H1 (cell line): ENCODE measurements at regions not wholly inside any gene's neighbourhood (a gene's known extent, or its start where the extent isn't known, plus 50 kb on each side); places are given as distances from the start of the nearest gene placed in this dataset.

Source experiments
- CTCF ChIA-PET: fragments of 300-600 bp; sonication (Branson Sonifier 250); formaldehyde crosslinking; loops from one replicate; lab custom pipeline; 2021; ENCODE audit not compliant: partially characterized antibody; lab: Charles Lee
- POLR2A ChIA-PET: fragments of 300-600 bp; sonication (Branson Sonifier 250); formaldehyde crosslinking; loops from one replicate; lab custom pipeline; 2021; ENCODE audit warnings: inconsistent platforms; ENCODE audit not compliant: partially characterized antibody; lab: Charles Lee
- DNase-seq, 2 experiments: peaks; one replicate each; pipeline versions ENCODE4 v3.0.0 to v3.0.0-alpha.2; 2010 to 2022; ENCODE audit warnings: low spot score in 2 of 2, low read depth in 1 of 2, mixed read lengths in 1 of 2
- FAIRE-seq: peaks from 2 replicates; lab custom pipeline; 2011; peaks lifted over from hg19 to GRCh38; lab: Jason Lieb, UNC
- H2AFZ ChIP-seq: 2 replicates; pipeline ENCODE4 v1.8.1; 2012; ENCODE audit warnings: low read length, inconsistent platforms
- H2AK5ac ChIP-seq: 2 replicates; pipeline ENCODE4 v1.6.1; 2013; ENCODE audit warnings: low read depth, low read length
- H2BK120ac ChIP-seq: replicated peaks from 2 replicates; pipeline ENCODE3; 2013; ENCODE audit warnings: low read depth, low read length, inconsistent platforms
- H2BK12ac ChIP-seq: 2 replicates; pipeline ENCODE4 v1.6.1; 2013; ENCODE audit warnings: low read depth, low read length
- H2BK15ac ChIP-seq: 2 replicates; pipeline ENCODE4 v1.6.1; 2013; ENCODE audit warnings: low read length
- H2BK20ac ChIP-seq: 2 replicates; pipeline ENCODE4 v1.6.1; 2013; ENCODE audit warnings: low read length
- H2BK5ac ChIP-seq: 2 replicates; pipeline ENCODE4 v1.6.1; 2013; ENCODE audit warnings: low read depth, low read length
- H3K14ac ChIP-seq: 2 replicates; pipeline ENCODE4 v1.6.1; 2013; ENCODE audit warnings: inconsistent platforms; ENCODE audit not compliant: insufficient read length
- H3K18ac ChIP-seq: 2 replicates; pipeline ENCODE4 v1.6.1; 2013; ENCODE audit warnings: low read length; ENCODE audit errors: extremely low read depth
- H3K23ac ChIP-seq: 2 replicates; pipeline ENCODE4 v1.6.1; 2013; ENCODE audit warnings: inconsistent platforms; ENCODE audit not compliant: insufficient read length
- H3K23me2 ChIP-seq: 2 replicates; pipeline ENCODE4 v1.6.1; 2013; ENCODE audit warnings: low read depth, low read length
- H3K27ac ChIP-seq: 2 replicates; pipeline ENCODE4 v1.6.1; 2011; ENCODE audit warnings: low read depth, low read length, inconsistent platforms
- H3K27me3 ChIP-seq, 4 experiments: replicated peaks in 1 of 4; 1 replicate in 1 of 4; 2 replicates in 3 of 4; pipeline versions ENCODE4 v1.6.1 to v1.8.1; 2011 to 2013; ENCODE audit warnings: low read length in 3 of 4, mild to moderate bottlenecking in 3 of 4, inconsistent platforms in 2 of 4, mixed read lengths in 2 of 4, moderate library complexity in 1 of 4; ENCODE audit not compliant: control insufficient read depth in 3 of 4, insufficient read depth in 3 of 4; ENCODE audit errors: extremely low read depth in 1 of 4
- H3K36me3 ChIP-seq, 4 experiments: 2 replicates each; pipeline versions ENCODE4 v1.6.1 to v1.8.1; 2011 to 2013; ENCODE audit warnings: mild to moderate bottlenecking in 4 of 4, low read length in 3 of 4, moderate library complexity in 2 of 4, control low read depth in 1 of 4, inconsistent platforms in 1 of 4; ENCODE audit not compliant: insufficient read depth in 4 of 4, control insufficient read depth in 2 of 4
- H3K4ac ChIP-seq: replicated peaks from 2 replicates; pipeline ENCODE3; 2013; ENCODE audit warnings: low read length, low read depth, mixed read lengths, inconsistent platforms; ENCODE audit not compliant: insufficient read length
- H3K4me1 ChIP-seq, 4 experiments: replicated peaks in 1 of 4; 1 replicate in 1 of 4; 2 replicates in 3 of 4; pipeline versions ENCODE4 v1.6.1 to v1.8.1; 2011 to 2013; ENCODE audit warnings: low read length in 3 of 4, inconsistent platforms in 2 of 4, mixed read lengths in 1 of 4; ENCODE audit not compliant: insufficient read depth in 4 of 4, control insufficient read depth in 3 of 4
- H3K4me2 ChIP-seq, 2 experiments: 2 replicates each; pipeline versions ENCODE4 v1.6.1 to v1.8.1; 2011 to 2013; ENCODE audit warnings: low read depth in 2 of 2, low read length in 2 of 2, control low read depth in 1 of 2, inconsistent platforms in 1 of 2, mild to moderate bottlenecking in 1 of 2; ENCODE audit not compliant: insufficient read depth in 1 of 2
- H3K4me3 ChIP-seq, 4 experiments: fragments of 200-600, 300-600 bp in 1 of 4; sonication (generic), shearing (Covaris generic), sonication (Bioruptor Twin) in 1 of 4; 2 replicates each; pipeline versions ENCODE4 v1.5.1 to v1.8.1; 2011 to 2016; ENCODE audit warnings: low read length in 4 of 4, low read depth in 3 of 4, control low read depth in 2 of 4, inconsistent platforms in 2 of 4, mild to moderate bottlenecking in 2 of 4, mixed read lengths in 1 of 4, moderate library complexity in 1 of 4; ENCODE audit not compliant: insufficient read depth in 2 of 4; ENCODE audit errors: extremely low read depth in 1 of 4
- H3K56ac ChIP-seq: replicated peaks from 2 replicates; pipeline ENCODE3; 2013; ENCODE audit warnings: low read depth, mild to moderate bottlenecking, mixed read lengths, low read length, inconsistent platforms; ENCODE audit not compliant: insufficient read length
- H3K79me1 ChIP-seq: 2 replicates; pipeline ENCODE4 v1.6.1; 2013; ENCODE audit warnings: low read depth, low read length, control low read depth
- H3K79me2 ChIP-seq, 2 experiments: 2 replicates each; pipeline versions ENCODE4 v1.6.1 to v1.8.1; 2012 to 2013; ENCODE audit warnings: low read length in 2 of 2, mild to moderate bottlenecking in 2 of 2, inconsistent platforms in 1 of 2; ENCODE audit not compliant: insufficient read depth in 2 of 2, control insufficient read depth in 1 of 2
- H3K9ac ChIP-seq, 4 experiments: replicated peaks in 1 of 4; 1 replicate in 1 of 4; 2 replicates in 3 of 4; pipeline versions ENCODE4 v1.6.1 to v1.8.1; 2011 to 2013; ENCODE audit warnings: low read depth in 3 of 4, low read length in 3 of 4, control low read depth in 2 of 4, mild to moderate bottlenecking in 2 of 4, moderate library complexity in 2 of 4, inconsistent platforms in 1 of 4; ENCODE audit errors: extremely low read depth in 1 of 4
- H3K9me3 ChIP-seq, 2 experiments: 2 replicates each; pipeline versions ENCODE4 v1.6.1 to v1.8.1; 2012 to 2013; ENCODE audit warnings: mild to moderate bottlenecking in 2 of 2, moderate library complexity in 2 of 2, control low read depth in 1 of 2, inconsistent platforms in 1 of 2, low read depth in 1 of 2, low read length in 1 of 2, mixed read lengths in 1 of 2; ENCODE audit not compliant: insufficient read depth in 2 of 2
- H4K20me1 ChIP-seq, 2 experiments: replicated peaks in 1 of 2; 2 replicates each; pipeline versions ENCODE3 to v1.8.1; 2011 to 2013; ENCODE audit warnings: inconsistent platforms in 2 of 2, low read length in 2 of 2, mild to moderate bottlenecking in 1 of 2; ENCODE audit not compliant: insufficient read depth in 2 of 2, control insufficient read depth in 1 of 2
- H4K5ac ChIP-seq: 2 replicates; pipeline ENCODE4 v1.6.1; 2013; ENCODE audit warnings: low read length, low read depth, mixed read lengths, inconsistent platforms; ENCODE audit not compliant: insufficient read length
- H4K8ac ChIP-seq: 2 replicates; pipeline ENCODE4 v1.8.0; 2013; ENCODE audit warnings: mild to moderate bottlenecking, moderate library complexity, low read length, inconsistent platforms; ENCODE audit not compliant: insufficient read depth; ENCODE audit errors: extremely low read depth
- H4K91ac ChIP-seq: replicated peaks from 2 replicates; pipeline ENCODE3; 2013; ENCODE audit warnings: low read length, mixed read lengths, inconsistent platforms; ENCODE audit not compliant: insufficient read length
- ASH2L ChIP-seq: fragments of 200-600, 300-600 bp; sonication (generic); IDR thresholded peaks from one replicate; pipeline ENCODE4 v1.7.1; 2017; ENCODE audit warnings: low read length
- CTBP2 ChIP-seq: IDR thresholded peaks from 2 replicates; pipeline ENCODE4 v1.7.0; 2011; ENCODE audit warnings: borderline replicate concordance, mild to moderate bottlenecking, moderate library complexity, mixed read lengths, low read length; ENCODE audit not compliant: insufficient read depth, insufficient read length
- E2F6 ChIP-seq: IDR thresholded peaks from 2 replicates; pipeline ENCODE4 v1.6.1; 2012; ENCODE audit warnings: inconsistent platforms
- GTF2F1 ChIP-seq: IDR thresholded peaks from 2 replicates; pipeline ENCODE4 v1.6.1; 2012; ENCODE audit warnings: low read depth, low read length, improper control_type of control experiment, borderline replicate concordance
- HDAC2 ChIP-seq, 2 experiments: fragments of 300-600 bp in 1 of 2; sonication (generic) in 1 of 2; IDR thresholded peaks; 2 replicates each; pipeline ENCODE4 v1.6.1; 2011 to 2012; ENCODE audit warnings: low read depth in 2 of 2, low read length in 2 of 2, mild to moderate bottlenecking in 2 of 2, moderate library complexity in 2 of 2, borderline replicate concordance in 1 of 2, inconsistent platforms in 1 of 2
- MAX ChIP-seq: IDR thresholded peaks from 2 replicates; pipeline ENCODE4 v1.6.1; 2012; ENCODE audit warnings: inconsistent platforms
- NANOG ChIP-seq: IDR thresholded peaks from 2 replicates; pipeline ENCODE4 v1.6.1; 2011; ENCODE audit warnings: low read length, low read depth, mild to moderate bottlenecking, inconsistent platforms; ENCODE audit not compliant: insufficient read depth, poor library complexity, severe bottlenecking
- POLR2A ChIP-seq, 2 experiments: IDR thresholded peaks; 1 replicate in 1 of 2; 2 replicates in 1 of 2; pipeline ENCODE4 v1.6.1; 2011; ENCODE audit warnings: low read depth in 2 of 2, low read length in 2 of 2, mild to moderate bottlenecking in 2 of 2; ENCODE audit errors: control extremely low read depth in 1 of 2
- SUZ12 ChIP-seq: fragments of 200-600 bp; sonication (generic); IDR thresholded peaks from 2 replicates; pipeline ENCODE4 v1.6.1; 2012; ENCODE audit warnings: mild to moderate bottlenecking, inconsistent platforms, low read length, moderate library complexity, mixed read lengths
- ZNF274 ChIP-seq: IDR thresholded peaks from 2 replicates; pipeline ENCODE4 v1.7.0; 2012; ENCODE audit warnings: low read length, borderline replicate concordance; ENCODE audit errors: extremely low read depth
- WGBS, 2 experiments: shearing (Covaris generic) in 1 of 2; methylation state at CpG; one replicate each; pipeline versions ENCODE4 v1.1.6 to v1.1.7; 2013 to 2015; ENCODE audit warnings: low lambda C conversion rate in 2 of 2, mixed read lengths in 2 of 2, inconsistent platforms in 1 of 2, low coverage in 1 of 2, missing lambda C conversion rate in 1 of 2; ENCODE audit not compliant: insufficient replicate concordance in 2 of 2, insufficient coverage in 1 of 2, insufficient read length in 1 of 2; ENCODE audit errors: extremely low coverage in 1 of 2, missing lambda C conversion rate in 1 of 2; 5-methylcytosine and 5-hydroxymethylcytosine counted together

DNA sequence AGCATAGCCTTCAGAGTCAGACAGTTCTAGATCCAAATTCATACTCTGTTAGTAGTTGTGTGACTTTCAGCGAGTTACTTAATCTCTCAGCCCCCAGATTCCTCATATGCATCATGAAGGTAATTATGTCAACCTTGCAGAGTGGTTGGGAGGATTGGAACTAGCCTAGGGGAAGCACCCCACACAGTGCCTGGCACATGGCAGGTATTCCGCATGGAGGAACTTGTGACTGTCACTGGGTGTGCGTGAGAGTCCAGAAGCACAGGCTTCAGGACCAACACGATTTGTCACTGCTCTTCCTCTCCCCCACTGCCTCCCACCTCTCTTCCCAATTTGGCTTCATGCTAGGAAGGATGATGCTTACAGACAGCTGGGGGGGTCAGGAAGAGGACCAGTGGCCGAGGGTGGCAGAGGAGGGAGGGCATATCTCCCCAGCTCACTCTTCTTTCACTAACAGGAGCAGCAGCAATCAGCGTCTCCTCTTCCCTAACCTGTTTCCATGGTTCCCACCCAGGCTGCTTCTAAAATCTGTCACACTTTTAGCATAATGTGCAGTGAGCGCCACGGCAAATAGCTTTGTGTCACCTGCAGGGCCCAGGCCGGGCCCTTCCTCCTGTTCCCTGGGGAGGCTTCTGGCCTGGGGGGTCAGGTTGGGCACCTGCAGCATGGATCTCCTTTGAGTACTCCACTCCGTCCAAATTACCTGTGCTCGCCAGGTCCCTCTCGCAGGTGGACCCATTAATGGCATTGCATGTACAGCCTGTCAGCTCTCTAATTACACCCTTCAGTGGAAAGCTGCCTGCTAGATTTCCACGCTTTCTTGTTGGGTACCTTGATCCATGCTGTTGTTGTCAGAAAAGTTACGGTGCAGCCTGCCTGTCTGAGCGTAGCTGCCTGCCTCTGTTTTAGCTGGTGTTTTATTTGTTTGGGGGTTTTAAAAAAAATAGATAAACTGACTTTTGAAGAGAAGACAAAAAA is 400.4 kb downstream of the NXPE2 start:
- Histone ChIP-seq H3K79me1 (no peaks in the 10 kb centered on the region), H3K36me3 (no peaks in the 10 kb centered on the region), H3K4me3 (no peak overlapping the region), H2BK120ac (no peak overlapping the region), H3K18ac (no peak overlapping the region), H2AK5ac (no peak overlapping the region), H2BK20ac (no peak overlapping the region), H3K79me2 (no peaks in the 10 kb centered on the region), H3K4ac (no peak overlapping the region), H2BK5ac (no peak overlapping the region), H3K23me2 (no peaks in the 10 kb centered on the region), H4K20me1 (no peaks in the 10 kb centered on the region), H2BK12ac (no peak overlapping the region), H2AFZ (no peak overlapping the region), H3K56ac (no peak overlapping the region), H3K9ac (no peak overlapping the region), H3K27me3 (no peaks in the 10 kb centered on the region), H3K9me3 (no peaks in the 10 kb centered on the region), H3K4me2 (no peak overlapping the region), H4K8ac (peak overlapping the region; percentile 38; the same call in 1 of the 2 replicates), H4K91ac (no peak overlapping the region), H4K5ac (no peak overlapping the region), H3K23ac (no peak overlapping the region), H2BK15ac (no peak overlapping the region), H3K4me1 (no peaks in the 10 kb centered on the region), H3K27ac (no peak overlapping the region), H3K14ac (no peak overlapping the region)
- 89% methylated on average over 15 of the region's 15 CpGs; no CpG with 5 or more reads in 1 of the 2 experiments for WGBS, 2 experiments
- DNase-seq (no peak), FAIRE-seq (no peak)
- no peak for TF ChIP-seq SUZ12
- no peak for TF ChIP-seq MAX
- no peak for TF ChIP-seq ZNF274
- TF ChIP-seq HDAC2 (IDR thresholded peaks at IDR 0.05; ENCODE audit: borderline replicate concordance in 1 of 2, low read depth in 2 of 2, low read length in 2 of 2), result no peak
- TF ChIP-seq GTF2F1, result no peak
- no peak for TF ChIP-seq POLR2A (IDR thresholded peaks at IDR 0.05; ENCODE audit: control extremely low read depth in 1 of 2, low read depth in 2 of 2, low read length in 2 of 2)
- no peak for TF ChIP-seq ASH2L
- no peak for TF ChIP-seq E2F6
- no peak for TF ChIP-seq CTBP2
- no peak for TF ChIP-seq NANOG
- CTCF ChIA-PET, result interaction anchor here (0.6 to 1.5 kb wide), 4 partner anchors 89 to 880 kb away, joined by 3 to 5 read pairs (median 3); no protein-coding TSS in a partner anchor
- POLR2A ChIA-PET, result no interaction called here
